Kasumi-1 (cell line): ENCODE measurements at regions not wholly inside any gene's neighbourhood (a gene's known extent, or its start where the extent isn't known, plus 50 kb on each side); places are given as distances from the start of the nearest gene placed in this dataset.
"Not testable (repeated sequence)": the region's sequence is repeated elsewhere in the genome, so short reads cannot be mapped to it uniquely, and the experiment has no call there.

Experiments
- DNase-seq, 2 experiments: peaks; one replicate each; lab custom pipeline; 2025; lab: John Stamatoyannopoulos, UW

- no peak for DNase-seq
Observed at GRCh38 chr2:142716463-142717242, 160.8 kb upstream of the KYNU start.

GRCh38 chr2:142714600-142714999 lies 162.9 kb upstream of the KYNU start:
- DNase-seq = no peak

- no peak for DNase-seq
Observed at GRCh38 chr2:142710336-142710735, 167.1 kb upstream of the KYNU start.

GRCh38 chr2:142707318-142707717 lies 170.1 kb upstream of the KYNU start:
- no peak for DNase-seq

GRCh38 chr2:142702397-142702796 lies 175.1 kb upstream of the KYNU start:
- DNase-seq = not testable (repeated sequence)

- peak; percentile 97 to 98 for DNase-seq
Observed at GRCh38 chr2:142695350-142696257, 181.9 kb upstream of the KYNU start.

GRCh38 chr2:142694282-142694681 lies 183.2 kb upstream of the KYNU start:
- no peak for DNase-seq

GRCh38 chr2:142693171-142693950 lies 184.1 kb upstream of the KYNU start:
- peak; percentile 69 to 80 for DNase-seq

- no peak for DNase-seq
Observed at GRCh38 chr2:142688856-142689605, 188.4 kb upstream of the KYNU start.

GRCh38 chr2:142687509-142687908 lies 190.0 kb upstream of the KYNU start:
- DNase-seq = no peak

GRCh38 chr2:142687075-142687474 lies 190.4 kb upstream of the KYNU start:
- no peak for DNase-seq

- no peak for DNase-seq
Observed at GRCh38 chr2:142684667-142685066, 192.8 kb upstream of the KYNU start.

GRCh38 chr2:142682528-142682927 lies 194.9 kb upstream of the KYNU start:
- DNase-seq = peak; percentile 57 to 71

GRCh38 chr2:142681952-142682351 lies 195.5 kb upstream of the KYNU start:
- DNase-seq = no peak

GRCh38 chr2:142678164-142678563 lies 199.3 kb upstream of the KYNU start:
- no peak for DNase-seq

GRCh38 chr2:142675398-142675797 lies 202.1 kb upstream of the KYNU start:
- no peak for DNase-seq

- no peak for DNase-seq
Observed at GRCh38 chr2:142673836-142674235, 203.6 kb upstream of the KYNU start.

- DNase-seq = no peak
Observed at GRCh38 chr2:142672698-142673097, 204.8 kb upstream of the KYNU start.

GRCh38 chr2:142670362-142670761 lies 207.1 kb upstream of the KYNU start:
- no peak for DNase-seq

- no peak for DNase-seq
Observed at GRCh38 chr2:142668420-142668819, 209.0 kb upstream of the KYNU start.

GRCh38 chr2:142665241-142665640 lies 212.2 kb upstream of the KYNU start:
- DNase-seq = no peak

GRCh38 chr2:142650601-142651000 lies 226.9 kb upstream of the KYNU start:
- DNase-seq = no peak
